22Rv1 (cell line): ENCODE measurements at regions not wholly inside any gene's neighbourhood (a gene's known extent, or its start where the extent isn't known, plus 50 kb on each side); places are given as distances from the start of the nearest gene placed in this dataset.

Source experiments
- H3K27ac ChIP-seq: fragments of 450-650 bp; 2 replicates; pipeline ENCODE4 v1.5.1; 2017
- ZFX ChIP-seq: fragments of 450-650 bp; IDR thresholded peaks from 2 replicates; pipeline ENCODE4 v1.6.1; 2017; ENCODE audit warnings: antibody characterized with exemption, borderline replicate concordance
- TF ChIP-seq, protein P1 (sequence below): fragments of 450-650 bp; IDR thresholded peaks from 2 replicates; pipeline ENCODE4 v1.5.1; 2017; ENCODE audit warnings: mild to moderate bottlenecking

DNA sequence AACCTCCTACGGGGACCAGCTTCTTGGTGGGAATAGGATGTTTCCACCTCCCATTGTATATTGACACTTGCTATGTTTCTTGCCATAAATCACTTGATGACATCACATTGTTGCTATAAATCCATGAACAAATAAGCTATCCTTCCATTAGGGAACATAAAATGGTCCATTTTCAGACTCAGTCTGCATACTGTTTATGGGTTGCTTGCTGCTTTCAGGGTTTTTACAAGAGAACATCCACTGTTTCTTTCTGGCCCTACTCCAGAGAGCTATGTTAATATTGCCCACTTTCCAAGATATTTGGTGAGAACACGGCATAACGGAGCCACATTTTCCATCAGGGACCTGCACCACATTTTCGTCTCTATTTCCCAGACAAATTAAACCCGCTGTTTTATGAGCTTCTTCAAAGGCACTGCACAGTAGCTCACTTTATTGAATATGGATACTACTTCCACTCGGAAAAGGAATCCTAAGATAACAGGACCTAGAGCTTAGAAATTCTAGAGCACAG is 800.2 kb downstream of the KCNJ2 start:
- TF ChIP-seq, protein P1, sequence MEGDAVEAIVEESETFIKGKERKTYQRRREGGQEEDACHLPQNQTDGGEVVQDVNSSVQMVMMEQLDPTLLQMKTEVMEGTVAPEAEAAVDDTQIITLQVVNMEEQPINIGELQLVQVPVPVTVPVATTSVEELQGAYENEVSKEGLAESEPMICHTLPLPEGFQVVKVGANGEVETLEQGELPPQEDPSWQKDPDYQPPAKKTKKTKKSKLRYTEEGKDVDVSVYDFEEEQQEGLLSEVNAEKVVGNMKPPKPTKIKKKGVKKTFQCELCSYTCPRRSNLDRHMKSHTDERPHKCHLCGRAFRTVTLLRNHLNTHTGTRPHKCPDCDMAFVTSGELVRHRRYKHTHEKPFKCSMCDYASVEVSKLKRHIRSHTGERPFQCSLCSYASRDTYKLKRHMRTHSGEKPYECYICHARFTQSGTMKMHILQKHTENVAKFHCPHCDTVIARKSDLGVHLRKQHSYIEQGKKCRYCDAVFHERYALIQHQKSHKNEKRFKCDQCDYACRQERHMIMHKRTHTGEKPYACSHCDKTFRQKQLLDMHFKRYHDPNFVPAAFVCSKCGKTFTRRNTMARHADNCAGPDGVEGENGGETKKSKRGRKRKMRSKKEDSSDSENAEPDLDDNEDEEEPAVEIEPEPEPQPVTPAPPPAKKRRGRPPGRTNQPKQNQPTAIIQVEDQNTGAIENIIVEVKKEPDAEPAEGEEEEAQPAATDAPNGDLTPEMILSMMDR: no peak
- no peak for TF ChIP-seq ZFX
- no peak overlapping the region; the same call in 1 of the 2 replicates for H3K27ac ChIP-seq

DNA sequence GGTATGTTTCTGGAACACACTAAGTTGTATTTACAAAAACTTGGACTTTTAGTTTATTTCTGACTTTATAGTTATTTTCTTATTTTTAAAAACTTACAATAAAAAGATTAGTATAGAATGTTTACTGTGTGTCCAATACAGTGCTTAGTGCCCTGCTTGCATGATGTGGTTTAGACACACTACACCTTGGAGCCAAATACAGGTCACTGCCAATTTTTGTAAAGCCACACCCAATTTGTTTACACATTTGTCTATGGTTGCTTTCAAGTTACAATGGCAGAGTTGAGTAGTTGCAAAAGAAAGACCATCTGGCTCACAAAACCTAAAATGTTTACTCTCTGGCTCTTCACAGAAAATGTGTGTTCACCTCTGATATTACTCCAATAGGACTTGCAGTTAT is 807.1 kb downstream of the KCNJ2 start:
- TF ChIP-seq ZFX: no peak
- TF ChIP-seq, protein P1: no peak
- H3K27ac ChIP-seq: no peak overlapping the region

DNA sequence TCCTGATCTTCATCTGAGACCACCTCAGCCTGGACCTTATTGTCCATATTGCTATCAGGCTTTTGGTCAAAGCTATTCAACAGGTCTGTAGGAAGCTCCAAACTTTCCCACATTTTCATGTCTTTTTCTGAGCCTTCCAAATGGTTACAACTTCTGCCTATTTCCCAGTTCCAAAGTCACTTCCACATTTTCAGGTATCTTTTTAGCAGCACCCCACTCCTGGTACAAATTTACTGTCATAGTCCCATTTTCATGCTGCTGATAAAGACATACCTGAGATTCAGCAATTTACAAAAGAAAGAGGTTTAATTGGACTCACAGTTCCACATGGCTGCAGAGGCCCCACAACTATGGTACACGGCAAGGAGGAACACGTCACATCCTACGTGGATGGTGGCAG is 815.5 kb downstream of the KCNJ2 start:
- TF ChIP-seq, protein P1: no peak
- TF ChIP-seq ZFX: no peak
- no peak overlapping the region for H3K27ac ChIP-seq

DNA sequence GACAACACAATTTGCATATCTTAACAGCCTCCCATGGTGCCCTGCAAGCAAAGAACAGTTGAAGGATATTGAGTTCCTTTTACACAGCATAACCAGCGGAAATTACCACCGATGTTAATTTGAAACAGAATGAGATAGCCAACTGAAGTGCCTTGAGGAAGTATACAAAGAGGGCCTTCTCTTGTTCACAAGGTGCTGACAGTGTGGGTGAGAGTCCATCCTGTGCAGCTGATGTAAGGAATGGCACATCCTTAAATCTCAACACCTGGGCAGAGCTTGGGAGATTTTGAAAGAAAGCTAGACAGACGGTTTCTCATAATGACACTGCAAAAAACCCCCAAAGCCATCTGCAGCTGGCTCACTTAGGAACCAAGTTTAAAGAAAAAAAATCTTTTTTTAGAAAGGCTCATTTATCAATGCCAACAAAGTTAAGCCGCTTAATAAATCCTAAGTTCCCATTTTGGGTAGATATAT is 818.6 kb downstream of the KCNJ2 start:
- no peak overlapping the region for H3K27ac ChIP-seq
- TF ChIP-seq, protein P1: no peak
- TF ChIP-seq ZFX: no peak

DNA sequence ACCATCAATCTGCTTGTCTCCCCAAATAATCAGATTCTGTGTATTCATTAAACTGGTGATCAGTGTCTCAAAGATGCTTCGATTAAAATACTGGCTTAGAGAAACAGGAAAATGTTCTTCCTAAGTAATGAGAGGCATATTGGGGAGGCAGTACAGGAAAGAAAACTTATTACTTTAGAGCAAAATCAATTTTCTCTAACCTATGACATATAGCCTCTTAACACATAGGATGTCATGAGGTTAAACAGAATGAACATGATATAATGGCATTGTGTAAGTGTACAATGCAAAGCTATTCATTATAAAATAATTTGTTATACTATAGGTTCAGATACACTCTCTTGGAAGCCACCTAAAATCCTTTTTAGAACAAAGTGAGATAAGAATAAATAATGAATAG is 819.3 kb downstream of the KCNJ2 start:
- no peak overlapping the region for H3K27ac ChIP-seq
- no peak for TF ChIP-seq ZFX
- TF ChIP-seq, protein P1: no peak

DNA sequence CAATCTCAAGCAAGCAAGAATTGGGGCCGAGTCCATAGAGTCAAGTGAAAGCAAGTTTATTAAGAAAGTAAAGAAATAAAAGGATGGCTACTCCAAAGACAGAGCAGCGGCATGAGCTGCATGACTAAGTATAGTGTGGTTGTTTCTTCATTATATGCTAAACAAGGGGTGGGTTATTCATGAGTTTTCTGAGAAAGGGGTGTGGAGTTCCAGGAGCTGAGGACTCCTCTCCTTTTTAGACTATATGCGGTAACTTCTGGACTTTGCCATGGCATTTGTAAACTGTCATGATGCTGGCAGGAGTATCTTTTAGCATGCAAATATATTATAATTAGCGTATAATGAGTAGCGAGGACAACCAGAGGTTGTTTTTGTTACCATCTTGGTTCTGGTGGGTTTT is 819.9 kb downstream of the KCNJ2 start:
- H3K27ac ChIP-seq: no peak overlapping the region
- TF ChIP-seq, protein P1: no peak
- TF ChIP-seq ZFX: no peak

DNA sequence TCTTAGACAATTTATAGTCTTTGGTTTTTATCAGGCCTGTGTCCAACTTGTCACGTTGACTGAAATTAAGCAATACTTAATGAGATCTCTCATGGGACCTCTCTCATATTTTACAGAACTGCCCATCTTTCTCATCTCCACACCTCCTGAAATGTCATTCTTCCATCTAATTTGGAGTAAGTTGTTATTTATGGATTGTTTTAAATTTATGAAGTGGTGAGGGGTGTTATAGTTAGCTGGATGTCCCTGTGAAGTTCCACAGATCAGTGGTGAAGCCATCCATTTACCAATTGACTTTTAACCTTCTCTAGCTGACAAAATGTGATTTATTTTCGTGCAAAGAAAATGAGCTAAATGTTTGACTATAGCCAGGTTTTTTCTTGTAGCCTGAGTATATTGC is 824.9 kb downstream of the KCNJ2 start:
- TF ChIP-seq, protein P1: no peak
- no peak for TF ChIP-seq ZFX
- H3K27ac ChIP-seq: no peak overlapping the region
